ENCODE measurements at regions not wholly inside any gene's neighbourhood (a gene's known extent, or its start where the extent isn't known, plus 50 kb on each side); places are given as distances from the start of the nearest gene placed in this dataset.

DNA sequence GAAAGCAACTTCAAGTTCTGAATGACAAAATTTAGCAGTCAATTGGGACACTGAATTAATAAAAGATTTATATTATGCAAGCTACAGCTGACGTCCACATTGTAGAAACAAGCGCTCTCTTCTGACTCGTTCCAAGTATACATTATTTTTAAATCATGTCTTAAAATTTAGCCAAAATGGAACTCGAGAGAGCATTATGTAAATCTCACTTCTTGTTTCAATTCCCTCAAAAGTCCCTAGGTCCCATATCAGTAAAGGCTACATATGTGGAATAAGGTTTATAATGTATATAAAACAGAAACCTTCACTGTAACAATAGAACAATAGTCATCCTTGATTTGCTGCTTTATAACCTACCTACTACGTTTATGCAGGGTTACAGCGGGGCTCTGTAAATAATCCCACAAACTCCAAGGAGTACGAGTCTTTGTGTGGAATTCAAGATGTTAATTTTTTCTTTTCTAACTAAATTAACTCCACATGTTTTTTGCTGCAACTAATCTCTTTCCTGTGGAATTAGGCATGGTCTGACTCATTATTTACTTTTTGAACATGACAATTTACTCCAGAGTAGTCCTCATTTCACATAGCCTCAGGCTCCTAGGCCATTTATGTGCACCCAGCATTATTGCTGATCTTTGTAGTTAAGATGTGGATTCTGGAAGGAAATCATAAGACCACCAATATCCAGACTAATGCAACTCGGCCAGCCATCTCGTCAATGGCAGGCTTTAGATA lies 785.1 kb downstream of the LTN1 start:
- H4K20me1 ChIP-seq (ENCODE audit: control insufficient read depth, insufficient read depth, low read length, poor library complexity, severe bottlenecking): no peaks in the 10 kb centered on the region
- WGBS (ENCODE audit: insufficient coverage): 60% methylated on average over 2 of the region's 9 CpGs
- DNase-seq (no peak), ATAC-seq (ENCODE audit: low read depth) (no peak)
- CTCF ChIA-PET: no interaction called here
- intact Hi-C loops (cut with micrococcal nuclease): no loop called here
- no peak overlapping the region for H3K27ac ChIP-seq (ENCODE audit: low read length in 2 of 2)
- no peaks in the 10 kb centered on the region for H3K4me1 ChIP-seq (ENCODE audit: control insufficient read depth in 2 of 2, insufficient read depth in 2 of 2, low read length in 2 of 2)
- H3K4me3 ChIP-seq (ENCODE audit: control extremely low read depth in 1 of 5, extremely low read depth in 1 of 5, insufficient read depth in 1 of 5, low read depth in 2 of 5, low read length in 4 of 5): no peak overlapping the region
- H3K9me3 ChIP-seq (ENCODE audit: control extremely low read depth in 1 of 3, control insufficient read depth in 2 of 3, insufficient read depth in 1 of 3, low read length in 2 of 3): no peaks in the 10 kb centered on the region
- no peak for TF ChIP-seq CTCF (IDR thresholded peaks at IDR 0.05)
- no peak for TF ChIP-seq EZH2 (IDR thresholded peaks at IDR 0.05; ENCODE audit: borderline replicate concordance, insufficient read depth, low read depth, low read length, poor library complexity, severe bottlenecking)
- no peak overlapping the region for H3K9ac ChIP-seq (ENCODE audit: low read length)
- H3K79me2 ChIP-seq (ENCODE audit: control insufficient read depth, insufficient read depth, low read length): no peaks in the 10 kb centered on the region
- POLR2A ChIA-PET: no interaction called here
- no peaks in the 10 kb centered on the region for H3K27me3 ChIP-seq (replicated peaks in 1 of 4; ENCODE audit: control extremely low read depth in 1 of 4, control insufficient read depth in 3 of 4, insufficient read depth in 4 of 4, low read length in 3 of 4)
- H3K36me3 ChIP-seq (replicated peaks in 1 of 2; ENCODE audit: control extremely low read depth in 1 of 2, control insufficient read depth in 1 of 2, extremely low read depth in 1 of 2, insufficient read depth in 2 of 2, low read length in 1 of 2): no peaks in the 10 kb centered on the region
- Mint-ChIP-seq H3K27me3 (no peaks in the 10 kb centered on the region), H3K4me3 (no peak overlapping the region), H3K9me3 (ENCODE audit: insufficient read depth) (no peaks in the 10 kb centered on the region), H3K27ac (no peak overlapping the region), H3K4me1 (no peaks in the 10 kb centered on the region)
- H2AFZ ChIP-seq (ENCODE audit: insufficient read depth, low read depth, low read length, poor library complexity, severe bottlenecking): no peak overlapping the region
- no peak overlapping the region for H3K4me2 ChIP-seq (replicated peaks; ENCODE audit: low read depth, low read length, poor library complexity, severe bottlenecking)

- Mint-ChIP-seq H3K4me1 (no peaks in the 10 kb centered on the region), H3K9me3 (ENCODE audit: insufficient read depth) (no peaks in the 10 kb centered on the region), H3K27ac (no peak overlapping the region), H3K27me3 (no peaks in the 10 kb centered on the region), H3K4me3 (no peak overlapping the region)
- intact Hi-C loops (cut with micrococcal nuclease): no loop called here
- TF ChIP-seq CTCF (IDR thresholded peaks at IDR 0.05) (no peak), EZH2 (IDR thresholded peaks at IDR 0.05; ENCODE audit: borderline replicate concordance, insufficient read depth, low read depth, low read length, poor library complexity, severe bottlenecking) (no peak)
- no peak for DNase-seq
- no peaks in the 10 kb centered on the region for H3K79me2 ChIP-seq (ENCODE audit: control insufficient read depth, insufficient read depth, low read length)
- H3K4me3 ChIP-seq (ENCODE audit: control extremely low read depth in 1 of 5, extremely low read depth in 1 of 5, insufficient read depth in 1 of 5, low read depth in 2 of 5, low read length in 4 of 5): no peak overlapping the region
- no peaks in the 10 kb centered on the region for H3K27me3 ChIP-seq (replicated peaks in 1 of 4; ENCODE audit: control extremely low read depth in 1 of 4, control insufficient read depth in 3 of 4, insufficient read depth in 4 of 4, low read length in 3 of 4)
- no peak overlapping the region for H3K27ac ChIP-seq (ENCODE audit: low read length in 2 of 2)
- H3K4me1 ChIP-seq (ENCODE audit: control insufficient read depth in 2 of 2, insufficient read depth in 2 of 2, low read length in 2 of 2): no peaks in the 10 kb centered on the region
- H3K4me2 ChIP-seq (replicated peaks; ENCODE audit: low read depth, low read length, poor library complexity, severe bottlenecking): no peak overlapping the region
- H4K20me1 ChIP-seq (ENCODE audit: control insufficient read depth, insufficient read depth, low read length, poor library complexity, severe bottlenecking): no peaks in the 10 kb centered on the region
- H3K9ac ChIP-seq (ENCODE audit: low read length): no peak overlapping the region
- POLR2A ChIA-PET: no interaction called here
- WGBS (ENCODE audit: insufficient coverage): no CpG with 5 or more reads among the region's 2 CpGs
- H3K9me3 ChIP-seq (ENCODE audit: control extremely low read depth in 1 of 3, control insufficient read depth in 2 of 3, insufficient read depth in 1 of 3, low read length in 2 of 3): peaks cover 0 to 8% (median 0%) of the 10 kb centered on the region in 3 donors
- no peak for ATAC-seq (ENCODE audit: low read depth)
- CTCF ChIA-PET: no interaction called here
- H2AFZ ChIP-seq (ENCODE audit: insufficient read depth, low read depth, low read length, poor library complexity, severe bottlenecking): no peak overlapping the region
- H3K36me3 ChIP-seq (replicated peaks in 1 of 2; ENCODE audit: control extremely low read depth in 1 of 2, control insufficient read depth in 1 of 2, extremely low read depth in 1 of 2, insufficient read depth in 2 of 2, low read length in 1 of 2): no peaks in the 10 kb centered on the region
Observed at GRCh38 chr21:28200726-28201125, 792.0 kb downstream of the LTN1 start.
